Keratinocyte (primary cell): ENCODE measurements at regions not wholly inside any gene's neighbourhood (a gene's known extent, or its start where the extent isn't known, plus 50 kb on each side); places are given as distances from the start of the nearest gene placed in this dataset.

Experiments used
- EZH2 ChIP-seq: IDR thresholded peaks from one replicate; pipeline ENCODE4 v1.6.1; 2012; ENCODE audit warnings: inconsistent platforms, mild to moderate bottlenecking, low read length, moderate library complexity
- TF ChIP-seq, protein P1 (sequence below), 3 experiments: IDR thresholded peaks in 1 of 3; conservative IDR thresholded peaks in 1 of 3; optimal IDR thresholded peaks in 1 of 3; 2 replicates in 2 of 3; 3 replicates in 1 of 3; pipeline versions ENCODE3 to v1.5.1; 2011; ENCODE audit warnings: low read length in 3 of 3, mild to moderate bottlenecking in 3 of 3, moderate library complexity in 2 of 3, control low read depth in 1 of 3, inconsistent platforms in 1 of 3; ENCODE audit not compliant: insufficient read depth in 2 of 3; ENCODE audit errors: extremely low read depth in 1 of 3

DNA sequence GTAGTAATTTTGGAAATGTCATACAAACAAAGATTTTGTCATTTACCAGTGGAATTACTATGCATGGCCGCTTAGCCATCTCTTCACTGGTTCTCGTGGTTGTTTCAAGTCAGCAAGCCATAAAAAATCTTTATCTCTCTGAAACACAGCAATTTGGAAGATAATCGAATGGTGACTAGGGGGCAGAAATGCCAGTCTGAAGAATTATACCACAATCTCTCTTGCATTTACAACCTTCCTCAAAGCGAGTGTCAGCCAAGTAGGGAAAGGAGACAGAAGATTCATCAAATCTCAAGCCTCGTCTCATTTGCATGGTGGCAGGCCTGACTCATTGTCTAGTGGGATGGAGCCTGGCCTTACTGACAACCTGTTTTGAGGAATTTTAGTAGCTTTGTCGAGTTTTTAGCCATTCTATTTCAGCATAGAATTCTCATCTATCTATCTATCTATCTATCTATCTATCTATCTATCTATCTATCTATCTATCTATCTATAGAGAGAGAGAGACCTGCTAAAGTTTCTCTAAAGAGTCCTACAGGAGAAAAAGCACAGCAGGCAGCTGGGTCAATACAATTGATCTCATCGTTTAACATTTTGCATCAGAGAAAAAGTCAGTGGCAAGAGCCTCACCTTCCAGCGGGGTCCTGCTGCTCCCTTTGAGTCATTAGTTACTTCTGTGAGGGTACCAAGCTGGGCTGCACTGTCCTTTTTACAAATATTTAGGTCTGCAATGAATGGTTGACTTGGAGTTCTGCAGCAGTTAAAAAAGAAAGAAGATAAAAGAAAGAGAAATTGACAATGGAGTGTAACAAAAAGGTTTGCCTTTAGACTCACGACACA lies 572.8 kb downstream of the TFAP2A start:
- TF ChIP-seq, protein P1, sequence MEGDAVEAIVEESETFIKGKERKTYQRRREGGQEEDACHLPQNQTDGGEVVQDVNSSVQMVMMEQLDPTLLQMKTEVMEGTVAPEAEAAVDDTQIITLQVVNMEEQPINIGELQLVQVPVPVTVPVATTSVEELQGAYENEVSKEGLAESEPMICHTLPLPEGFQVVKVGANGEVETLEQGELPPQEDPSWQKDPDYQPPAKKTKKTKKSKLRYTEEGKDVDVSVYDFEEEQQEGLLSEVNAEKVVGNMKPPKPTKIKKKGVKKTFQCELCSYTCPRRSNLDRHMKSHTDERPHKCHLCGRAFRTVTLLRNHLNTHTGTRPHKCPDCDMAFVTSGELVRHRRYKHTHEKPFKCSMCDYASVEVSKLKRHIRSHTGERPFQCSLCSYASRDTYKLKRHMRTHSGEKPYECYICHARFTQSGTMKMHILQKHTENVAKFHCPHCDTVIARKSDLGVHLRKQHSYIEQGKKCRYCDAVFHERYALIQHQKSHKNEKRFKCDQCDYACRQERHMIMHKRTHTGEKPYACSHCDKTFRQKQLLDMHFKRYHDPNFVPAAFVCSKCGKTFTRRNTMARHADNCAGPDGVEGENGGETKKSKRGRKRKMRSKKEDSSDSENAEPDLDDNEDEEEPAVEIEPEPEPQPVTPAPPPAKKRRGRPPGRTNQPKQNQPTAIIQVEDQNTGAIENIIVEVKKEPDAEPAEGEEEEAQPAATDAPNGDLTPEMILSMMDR (optimal IDR thresholded peaks at IDR 0.05 in 1 of 3, IDR thresholded peaks at IDR 0.05 in 1 of 3, conservative IDR thresholded peaks at IDR 0.05 in 1 of 3; ENCODE audit: extremely low read depth in 1 of 3, insufficient read depth in 2 of 3, low read length in 3 of 3), result no peak
- TF ChIP-seq EZH2, result no peak
